GM18502 (cell line): ENCODE measurements at regions not wholly inside any gene's neighbourhood (a gene's known extent, or its start where the extent isn't known, plus 50 kb on each side); places are given as distances from the start of the nearest gene placed in this dataset.

Source experiments
- ATAC-seq: cut with Tn5 transposase; IDR thresholded peaks from one replicate; pipeline ENCODE4 v1.9.1; 2021; ENCODE audit warnings: mild to moderate bottlenecking; ENCODE audit not compliant: unreplicated experiment, poor library complexity

DNA sequence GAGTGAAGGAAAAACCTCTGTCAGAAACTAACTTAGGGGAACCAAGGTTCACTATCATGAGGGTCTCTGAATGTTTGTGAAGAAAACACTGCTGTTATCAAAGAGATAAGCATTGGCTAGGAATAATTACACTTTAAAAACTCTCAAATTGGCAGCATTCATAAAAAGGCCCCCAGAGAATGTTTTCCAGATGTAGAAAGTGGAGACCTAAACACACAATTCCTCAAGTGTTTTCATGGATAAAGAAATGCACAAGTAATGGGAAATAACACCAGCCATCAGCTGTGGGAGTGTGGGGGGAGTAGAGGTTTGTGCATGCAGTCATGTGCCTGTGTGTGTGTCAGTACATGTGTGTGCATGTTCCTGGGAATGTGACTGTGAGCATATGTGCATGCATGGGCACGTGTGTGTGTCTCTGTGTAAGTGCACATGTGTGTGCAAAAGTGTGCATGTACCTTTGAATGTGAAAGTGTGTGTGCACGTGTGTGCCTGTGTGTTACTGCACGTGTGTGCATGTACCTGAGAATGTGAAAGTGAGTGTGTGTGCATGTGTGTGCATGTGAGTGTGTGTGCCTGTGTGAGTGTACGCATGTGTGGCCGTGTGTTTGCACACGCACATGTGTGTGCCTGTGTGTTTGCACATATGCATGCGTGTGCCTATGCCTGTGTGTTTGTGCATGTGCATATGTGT lies 854.3 kb upstream of the SALL3 start:
- no peak for ATAC-seq

DNA sequence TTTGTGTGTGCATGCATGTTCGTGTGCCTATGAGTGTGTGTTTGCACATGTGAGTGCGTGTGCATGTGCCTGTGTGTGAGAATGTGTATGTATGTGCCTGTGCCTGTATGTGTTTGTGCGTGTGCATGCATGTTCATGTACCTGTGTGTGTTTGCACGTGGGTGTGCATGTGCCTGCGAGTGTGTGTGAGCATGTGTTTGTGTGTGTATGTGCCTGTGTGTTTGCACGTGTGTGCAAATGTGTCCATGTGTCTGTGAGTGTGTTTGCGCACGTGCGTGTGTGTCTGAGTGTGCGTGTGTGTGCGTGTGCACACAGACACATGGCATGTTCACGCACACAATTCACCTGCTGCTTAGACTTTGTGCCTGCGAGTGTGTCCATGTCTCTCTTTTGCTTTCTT lies 853.5 kb upstream of the SALL3 start:
- ATAC-seq: no peak

DNA sequence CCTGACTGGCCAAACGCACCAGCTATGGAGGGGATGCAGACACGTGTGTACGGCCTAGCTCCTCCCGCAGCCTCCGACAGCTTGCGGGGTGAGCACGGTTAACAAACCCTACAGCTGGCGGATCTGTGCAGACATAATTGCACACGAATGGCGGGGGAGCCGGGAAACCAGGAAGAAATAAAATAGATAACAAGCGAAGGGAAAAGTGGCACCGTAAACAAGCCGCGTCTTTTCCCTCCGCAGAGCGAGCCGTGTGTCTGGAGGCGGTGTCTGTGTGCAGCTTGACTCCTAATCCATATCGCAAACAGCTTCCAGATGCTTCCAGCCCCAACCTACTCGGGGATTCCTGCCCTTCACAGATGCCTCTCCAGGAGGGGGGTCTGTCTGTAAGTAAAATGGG lies 853.1 kb upstream of the SALL3 start:
- no peak for ATAC-seq

DNA sequence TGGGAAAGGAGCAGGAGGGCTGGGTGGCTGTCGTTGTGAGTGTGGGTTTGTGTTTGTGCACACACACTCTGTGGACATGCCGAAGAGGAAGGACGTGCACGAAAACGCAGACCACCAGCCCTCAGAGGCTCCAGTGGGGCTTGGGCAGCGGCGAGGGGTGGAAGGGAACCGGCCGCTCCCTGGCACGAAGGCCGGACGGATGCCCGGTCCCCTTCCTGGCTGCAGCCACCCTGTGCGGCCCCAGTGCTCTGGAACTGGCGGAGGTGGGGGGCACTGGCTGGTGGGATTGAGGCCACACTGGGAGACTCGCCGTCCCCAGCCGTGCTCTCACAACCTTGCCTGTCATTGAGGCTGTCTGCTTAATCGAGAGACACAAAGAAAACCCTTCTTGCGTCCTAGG lies 852.6 kb upstream of the SALL3 start:
- no peak for ATAC-seq

DNA sequence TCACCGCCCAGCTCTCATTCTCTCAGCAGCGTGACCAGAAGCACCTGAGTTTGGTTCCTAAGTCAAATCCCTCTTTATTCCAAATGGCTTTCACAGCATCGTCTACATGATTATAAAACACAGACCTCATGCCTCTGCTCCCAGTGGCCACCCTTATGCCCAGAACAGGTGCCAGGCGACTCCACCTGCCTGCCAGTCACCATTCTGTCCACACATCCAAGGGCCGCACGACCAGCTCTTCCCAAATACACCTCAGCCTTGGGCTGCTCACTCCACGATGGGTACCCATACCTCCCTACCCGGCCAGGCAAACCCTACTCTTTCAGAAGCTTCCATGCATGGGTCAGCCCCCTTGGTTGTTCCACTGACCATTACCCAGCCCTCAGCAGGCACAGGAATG lies 851.6 kb upstream of the SALL3 start:
- no peak for ATAC-seq

DNA sequence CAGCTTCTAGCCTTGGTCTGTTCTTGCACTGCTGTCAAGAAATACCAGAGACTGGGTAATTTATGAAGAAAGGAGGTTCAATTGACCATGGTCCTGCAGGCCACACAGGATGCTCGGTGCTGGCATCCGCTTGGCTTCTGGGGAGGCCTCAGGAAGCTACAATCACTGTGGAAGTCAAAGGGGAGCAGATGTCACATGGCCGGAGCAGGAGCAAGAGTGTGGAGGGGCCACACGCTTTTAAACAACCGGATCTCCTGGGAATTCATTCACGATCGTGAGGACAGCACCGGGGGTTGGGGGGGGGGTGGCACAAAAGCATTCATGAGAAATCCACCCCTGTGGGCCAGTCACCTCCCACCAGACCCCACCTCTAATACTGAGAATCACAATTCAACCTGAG lies 850.4 kb upstream of the SALL3 start:
- ATAC-seq: no peak

DNA sequence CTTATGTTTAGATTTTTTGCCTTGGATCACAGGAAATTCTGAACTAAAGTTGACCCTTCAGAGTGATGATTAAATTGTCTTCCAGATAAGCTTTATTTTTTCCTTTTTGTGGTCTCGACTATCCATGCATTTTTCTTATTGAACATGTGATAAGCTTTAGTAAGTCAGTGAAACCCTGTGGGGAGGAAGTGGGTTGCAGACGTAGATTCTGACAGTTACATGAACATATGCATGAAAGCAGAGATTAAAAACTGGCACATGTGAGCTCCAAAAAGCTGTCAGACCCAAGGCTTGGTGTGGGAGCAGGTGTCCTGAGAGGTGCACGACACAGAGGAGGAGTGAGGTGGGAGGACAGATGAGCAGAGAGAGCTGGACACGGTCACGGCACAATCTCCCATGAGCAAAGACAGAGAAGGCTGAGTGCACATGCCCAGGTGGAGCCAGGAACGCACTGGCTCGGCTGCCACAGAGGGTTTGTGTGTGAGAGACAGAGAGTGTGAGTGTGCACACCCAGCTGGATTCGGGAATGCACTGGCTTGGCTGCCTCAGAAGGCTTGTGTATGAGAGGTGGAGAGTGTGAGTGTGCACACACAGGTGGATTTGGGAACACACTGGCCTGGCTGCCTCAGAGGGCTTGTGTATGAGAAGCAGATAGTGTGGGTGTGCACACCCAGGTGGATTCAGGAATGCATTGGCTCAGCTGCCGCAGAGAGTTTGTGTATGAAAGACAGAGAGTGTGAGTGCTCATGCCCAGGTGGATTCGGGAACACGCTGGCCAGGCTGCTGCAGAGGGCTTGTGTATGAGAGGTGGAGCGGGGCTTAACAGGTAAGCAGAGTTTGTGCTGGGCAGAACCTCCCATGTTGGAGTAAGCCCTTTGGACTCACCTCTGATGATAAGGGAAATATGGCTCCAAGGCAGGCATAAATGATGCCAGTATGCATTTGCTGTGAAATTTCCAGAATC lies 849.1 kb upstream of the SALL3 start:
- no peak for ATAC-seq

DNA sequence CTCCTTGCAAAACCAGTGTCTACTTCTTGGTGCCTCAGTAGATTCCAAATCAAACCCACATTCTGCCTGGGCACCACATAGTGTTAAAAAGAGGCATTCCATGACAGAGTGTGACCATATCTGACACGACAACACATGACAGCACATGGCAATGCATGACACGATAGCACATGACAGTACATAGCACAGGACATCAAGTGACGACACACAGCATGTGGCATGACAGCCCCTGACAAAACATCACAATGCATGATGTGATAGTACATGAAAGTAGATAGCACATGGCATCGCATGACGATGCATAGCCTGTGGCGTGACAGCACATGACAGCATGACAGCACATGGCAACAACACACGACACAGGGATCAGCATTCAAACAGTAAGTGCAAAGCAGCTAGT lies 845.9 kb upstream of the SALL3 start:
- no peak for ATAC-seq

DNA sequence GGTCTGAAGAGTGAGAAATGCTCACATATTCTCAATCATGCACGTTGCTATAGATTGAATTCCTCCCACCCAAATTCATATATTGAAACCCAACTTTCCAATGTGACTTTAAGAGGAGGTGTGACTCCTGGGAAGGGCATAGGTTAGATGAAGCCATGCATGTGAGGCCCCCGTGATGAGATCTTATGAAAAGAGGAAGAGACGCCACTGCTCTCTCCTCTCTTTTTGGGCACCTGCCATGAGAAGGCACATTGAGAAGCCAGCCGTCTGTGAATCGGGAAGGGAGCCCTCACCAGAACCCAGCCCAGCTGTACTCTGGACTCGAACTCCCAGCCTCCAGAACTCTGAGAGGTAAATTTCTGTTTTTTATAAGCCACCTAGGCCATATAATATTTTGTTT lies 842.6 kb upstream of the SALL3 start:
- no peak for ATAC-seq

DNA sequence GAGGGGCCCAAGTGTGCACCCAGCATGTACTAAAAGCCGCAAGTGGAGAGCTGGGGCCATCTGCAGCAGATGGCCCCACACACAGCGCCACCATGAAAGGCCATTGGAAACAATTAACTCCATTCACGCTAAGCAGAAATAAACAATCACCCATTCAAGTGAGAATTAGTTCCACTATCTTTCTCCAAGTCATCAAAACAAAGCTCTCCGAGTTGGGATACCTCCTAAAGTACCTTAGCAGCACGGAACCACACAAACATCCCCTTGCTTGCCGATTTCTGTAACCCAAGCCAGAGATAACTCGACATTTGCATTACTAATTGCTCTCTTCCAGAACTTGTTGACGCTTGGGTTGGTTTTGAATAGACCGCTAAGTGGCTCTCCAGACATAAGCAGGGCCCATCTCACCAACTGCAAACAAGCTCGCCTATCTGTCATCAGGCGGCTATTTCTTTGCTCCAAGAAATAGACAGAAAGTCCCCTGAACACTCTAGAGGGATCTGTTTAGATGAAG lies 840.6 kb upstream of the SALL3 start:
- no peak for ATAC-seq

DNA sequence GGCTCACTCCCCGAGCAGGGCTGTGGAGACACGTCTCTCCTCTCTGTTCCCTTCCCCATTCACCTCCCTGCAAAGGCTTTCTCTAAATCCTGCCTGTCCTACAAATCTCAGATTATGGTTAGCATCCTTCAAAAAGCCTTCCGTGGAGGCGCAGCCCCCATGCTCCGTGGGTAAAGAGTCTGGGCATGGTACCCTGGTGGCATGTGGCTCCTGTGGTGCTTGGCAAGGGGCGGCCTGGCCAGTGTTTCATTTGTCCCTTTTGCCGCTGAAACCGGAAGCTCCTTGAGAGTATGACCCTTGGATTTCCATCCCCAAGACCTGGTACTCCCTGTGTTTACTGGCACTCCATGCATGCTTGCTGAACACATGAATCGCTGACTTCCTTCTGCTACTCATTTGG lies 839.3 kb upstream of the SALL3 start:
- ATAC-seq: no peak

DNA sequence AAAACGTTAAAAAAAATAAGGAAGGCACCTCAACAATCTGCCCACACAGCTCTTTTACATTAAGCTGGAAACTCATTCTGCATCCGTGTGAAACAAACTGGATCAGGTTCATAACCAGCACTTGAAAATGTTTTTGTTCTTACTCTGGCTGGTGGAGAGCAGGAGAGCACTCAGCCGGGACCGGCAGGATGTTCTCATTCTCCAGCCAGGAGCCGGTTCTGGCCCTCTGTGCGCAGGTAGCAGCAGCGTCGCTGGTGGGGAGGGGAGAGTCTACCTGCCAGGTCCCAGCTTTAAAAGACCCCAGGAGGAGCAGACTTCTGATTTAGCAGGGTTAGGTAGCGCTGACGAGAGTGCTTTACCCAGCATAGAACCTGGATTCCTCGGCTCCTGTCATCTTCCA lies 834.9 kb upstream of the SALL3 start:
- no peak for ATAC-seq

DNA sequence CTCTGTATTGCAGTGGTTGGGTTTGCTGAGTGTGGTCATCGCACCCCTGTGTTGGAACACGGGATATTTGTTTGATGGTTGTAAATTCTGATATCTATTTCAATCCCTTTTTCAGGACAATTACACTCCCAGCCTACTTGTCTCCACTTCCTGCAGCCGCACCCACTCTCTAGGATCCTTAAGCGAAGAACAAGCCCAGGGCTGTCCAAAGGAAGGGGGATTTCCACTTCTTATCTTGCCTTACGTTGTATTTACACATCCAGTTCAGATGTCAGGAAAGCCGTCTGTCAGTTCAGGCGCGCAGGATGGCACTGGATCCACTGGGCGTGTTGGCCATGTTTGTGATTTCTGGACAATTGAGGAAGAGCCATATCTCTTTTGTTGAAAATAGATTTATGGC lies 834.5 kb upstream of the SALL3 start:
- no peak for ATAC-seq

DNA sequence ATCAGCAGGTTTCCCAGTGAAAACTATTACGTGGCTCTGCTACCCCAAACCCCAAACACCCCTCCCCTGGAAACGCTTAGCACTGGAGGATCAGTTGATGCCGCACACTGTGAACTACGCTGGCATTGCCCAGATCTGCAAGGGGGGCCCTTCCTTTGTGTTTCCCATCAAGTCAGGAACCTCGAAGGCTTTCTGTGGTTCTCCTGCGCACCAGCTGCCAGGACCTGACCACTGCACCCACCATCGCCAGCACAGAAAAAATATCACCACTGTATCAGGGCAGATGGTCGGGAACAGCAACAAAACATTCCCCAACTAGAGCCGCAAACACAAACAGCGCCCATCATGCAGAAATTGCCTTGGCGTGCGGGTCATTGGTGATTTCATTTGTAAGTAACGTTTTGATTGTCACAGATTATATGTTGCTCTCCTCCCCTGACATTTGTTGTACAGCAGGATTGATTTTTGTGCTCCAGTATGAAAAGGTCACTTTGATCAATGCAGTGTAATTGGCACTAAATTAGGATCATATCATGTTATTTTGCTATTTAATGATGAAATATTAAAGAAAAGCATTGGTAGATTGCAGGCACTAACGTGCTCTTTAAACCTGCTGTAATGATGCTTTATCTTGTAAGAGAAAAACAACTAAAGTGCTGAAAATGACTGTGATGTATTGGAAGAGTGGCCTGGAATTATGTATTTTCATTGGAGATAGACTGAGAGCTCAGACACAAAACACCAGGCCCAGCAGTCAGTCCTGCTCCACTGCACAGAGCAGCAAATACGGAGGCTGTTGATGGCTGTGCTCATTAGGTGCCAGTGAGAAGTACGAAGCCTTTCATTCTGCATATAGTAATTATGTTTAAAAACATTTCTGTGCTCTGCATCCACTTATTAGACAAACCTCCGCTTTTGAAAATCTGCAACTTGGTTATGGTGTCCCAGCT lies 833.2 kb upstream of the SALL3 start:
- no peak for ATAC-seq

DNA sequence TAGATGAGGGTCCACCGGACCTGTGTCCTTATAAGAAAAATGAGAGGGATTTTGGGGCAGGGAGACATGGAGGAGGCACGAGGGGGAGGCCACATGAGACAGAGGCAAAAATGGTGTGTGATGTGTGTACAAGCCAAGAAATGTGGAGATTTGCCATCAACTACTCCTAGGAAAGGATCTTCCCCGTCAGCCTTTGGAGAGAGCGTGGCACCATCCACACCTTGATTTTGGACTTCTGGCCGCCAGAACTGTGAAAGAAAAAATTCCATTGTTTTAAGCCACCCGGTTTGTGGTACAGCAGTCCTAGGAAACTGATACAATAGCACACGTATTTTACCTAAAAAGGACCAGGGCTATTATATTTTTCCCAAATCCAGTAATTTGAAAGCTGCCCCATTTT lies 829.0 kb upstream of the SALL3 start:
- no peak for ATAC-seq

DNA sequence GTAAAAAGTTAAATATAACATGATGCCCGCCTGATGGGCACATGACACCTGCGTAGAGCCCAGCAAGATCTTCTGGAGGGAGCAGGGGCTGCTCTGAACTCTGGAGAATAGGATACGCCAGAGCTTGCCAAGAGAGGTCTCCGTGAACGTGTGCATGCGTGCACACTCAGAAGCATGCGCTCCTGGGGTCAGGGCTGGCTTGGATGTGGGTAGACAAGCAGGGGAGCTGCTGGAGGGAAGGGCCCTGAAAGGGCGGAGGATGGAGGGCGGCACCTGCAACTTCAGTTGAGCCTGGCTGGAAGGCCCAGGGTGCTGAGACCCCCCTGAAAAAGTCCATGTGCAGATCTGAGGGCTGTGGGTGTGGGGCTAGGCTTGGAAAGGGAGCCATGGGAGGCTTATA lies 828.4 kb upstream of the SALL3 start:
- no peak for ATAC-seq

DNA sequence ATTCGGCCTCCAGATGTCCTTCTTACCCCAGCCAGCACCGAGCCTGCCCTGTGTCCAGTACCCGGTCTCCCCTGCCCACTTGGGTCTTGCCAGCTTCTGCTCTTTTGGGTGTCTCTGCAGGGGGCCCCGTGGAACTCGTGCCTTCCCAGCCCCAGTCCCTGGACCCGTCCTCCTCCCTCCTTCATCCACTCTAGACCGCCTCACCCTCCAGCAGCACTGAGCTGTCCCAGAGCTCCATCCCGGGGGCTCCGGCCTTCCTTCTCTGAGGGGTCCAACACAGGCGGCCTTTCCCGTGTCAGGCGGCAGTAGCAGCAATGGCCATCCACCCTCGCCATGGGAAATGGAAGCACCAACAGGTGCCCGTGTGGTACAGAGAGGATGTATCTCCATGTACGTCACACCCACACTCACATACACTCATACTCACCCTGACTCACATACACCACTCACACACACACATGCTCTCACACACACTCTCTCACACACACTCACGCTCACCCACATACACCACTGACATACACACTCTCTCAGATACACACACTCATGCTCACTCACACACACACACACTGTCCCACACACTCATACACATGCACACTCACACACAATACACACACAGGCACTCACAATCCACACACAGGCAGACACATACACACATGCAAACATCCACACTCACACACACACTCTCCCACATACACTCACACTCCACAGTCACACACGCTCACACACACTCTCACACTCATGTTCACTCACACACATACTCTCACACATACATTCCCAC lies 827.5 kb upstream of the SALL3 start:
- ATAC-seq: no peak

DNA sequence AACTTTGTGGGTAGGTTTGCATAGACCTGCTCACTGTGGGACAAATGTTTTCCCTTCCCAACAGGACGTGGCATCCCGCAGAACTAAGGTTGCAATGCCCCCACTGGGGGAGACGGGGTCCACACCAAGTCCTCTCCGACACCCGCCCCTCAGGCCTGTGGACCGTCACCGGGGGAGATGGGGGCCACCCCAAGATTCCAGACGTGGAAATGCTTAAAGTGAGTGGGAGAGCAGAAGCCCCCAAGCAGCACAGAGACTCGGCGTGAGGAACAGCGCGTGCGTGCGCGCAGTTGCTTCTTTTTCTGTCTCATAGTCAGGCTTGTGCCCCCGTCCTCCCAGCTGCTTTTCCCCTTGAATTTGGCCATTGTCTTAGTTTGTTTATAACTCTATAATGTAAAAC lies 826.3 kb upstream of the SALL3 start:
- ATAC-seq: no peak

DNA sequence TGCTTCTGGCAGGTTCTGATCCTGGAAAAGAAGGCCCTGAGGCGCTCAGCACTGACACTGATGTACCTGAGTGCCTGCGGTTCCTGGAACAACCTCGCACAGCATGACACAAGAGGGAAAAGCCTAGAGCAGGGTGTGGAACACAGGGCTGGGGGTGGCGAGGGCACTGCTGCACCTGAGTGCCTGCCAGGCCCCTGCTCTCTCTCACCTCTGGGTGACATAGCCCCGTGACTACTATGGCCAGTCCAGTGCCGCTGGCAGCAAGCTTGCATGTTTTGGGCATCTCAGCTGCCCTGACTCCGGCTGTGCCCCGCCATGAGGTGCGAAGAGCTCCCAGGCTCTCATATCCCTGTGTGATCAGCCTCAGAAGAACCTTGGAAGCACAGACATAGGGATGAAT lies 825.2 kb upstream of the SALL3 start:
- no peak for ATAC-seq

DNA sequence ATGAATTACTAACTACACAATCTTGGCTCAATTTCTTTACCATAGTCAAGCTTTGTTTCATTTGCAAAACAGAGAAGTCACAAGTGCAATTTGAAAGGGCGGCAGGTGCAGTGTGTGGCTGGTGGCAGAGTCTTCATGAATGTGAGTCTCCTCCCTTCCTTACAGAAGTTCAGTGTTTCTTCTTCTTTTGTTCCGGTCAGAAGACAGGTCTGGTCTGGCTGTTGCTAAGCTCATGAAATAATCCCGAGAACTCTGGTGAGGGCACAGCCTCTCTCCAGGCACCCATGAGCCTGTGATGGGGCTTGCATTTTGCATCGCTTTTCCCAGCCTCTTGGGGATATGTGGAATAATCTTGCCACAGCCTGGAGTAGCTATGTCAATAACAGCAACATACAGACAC lies 824.8 kb upstream of the SALL3 start:
- no peak for ATAC-seq
